ENCODE measurements at regions not wholly inside any gene's neighbourhood (a gene's known extent, or its start where the extent isn't known, plus 50 kb on each side); places are given as distances from the start of the nearest gene placed in this dataset.
"Not testable (repeated sequence)": the region's sequence is repeated elsewhere in the genome, so short reads cannot be mapped to it uniquely, and the experiment has no call there.

- DNase-seq: no peak
These were observed 62.7 kb upstream of the VIPR2 start for GRCh38 chr7:159207393-159207792.

- DNase-seq: no peak
These were observed 61.2 kb upstream of the VIPR2 start for GRCh38 chr7:159205833-159206232.

GRCh38 chr7:159204664-159205063 is 60.0 kb upstream of the VIPR2 start:
- no peak for DNase-seq

- DNase-seq: not testable (repeated sequence)
These were observed 58.6 kb upstream of the VIPR2 start for GRCh38 chr7:159203253-159203652.

- no peak for DNase-seq
These were observed 57.2 kb upstream of the VIPR2 start for GRCh38 chr7:159201722-159202330.

GRCh38 chr7:159200421-159200820 is 55.8 kb upstream of the VIPR2 start:
- no peak for DNase-seq

- DNase-seq: no peak
These were observed 53.5 kb upstream of the VIPR2 start for GRCh38 chr7:159198016-159198724.

GRCh38 chr7:159197066-159197975 is 52.7 kb upstream of the VIPR2 start:
- peak; percentile 87 for DNase-seq

- peak; percentile 15 for DNase-seq
These were observed 51.9 kb upstream of the VIPR2 start for GRCh38 chr7:159196584-159196983.

GRCh38 chr7:159195946-159196345 is 51.3 kb upstream of the VIPR2 start:
- DNase-seq: peak; percentile 24

All from GF-D8 (cell line).